Astrocyte (in vitro differentiated cells and primary cell): ENCODE measurements at regions not wholly inside any gene's neighbourhood (a gene's known extent, or its start where the extent isn't known, plus 50 kb on each side); places are given as distances from the start of the nearest gene placed in this dataset.

Experiments
- CTCF ChIP-seq: IDR thresholded peaks from 2 replicates; pipeline ENCODE4 v1.5.1; 2011; ENCODE audit warnings: low read depth, mild to moderate bottlenecking, inconsistent platforms, low read length, moderate library complexity; ENCODE audit not compliant: insufficient read depth
- EZH2 ChIP-seq: IDR thresholded peaks from 2 replicates; pipeline ENCODE4 v1.6.1; 2012; ENCODE audit warnings: mild to moderate bottlenecking, low read length, inconsistent platforms; ENCODE audit not compliant: insufficient read depth

DNA sequence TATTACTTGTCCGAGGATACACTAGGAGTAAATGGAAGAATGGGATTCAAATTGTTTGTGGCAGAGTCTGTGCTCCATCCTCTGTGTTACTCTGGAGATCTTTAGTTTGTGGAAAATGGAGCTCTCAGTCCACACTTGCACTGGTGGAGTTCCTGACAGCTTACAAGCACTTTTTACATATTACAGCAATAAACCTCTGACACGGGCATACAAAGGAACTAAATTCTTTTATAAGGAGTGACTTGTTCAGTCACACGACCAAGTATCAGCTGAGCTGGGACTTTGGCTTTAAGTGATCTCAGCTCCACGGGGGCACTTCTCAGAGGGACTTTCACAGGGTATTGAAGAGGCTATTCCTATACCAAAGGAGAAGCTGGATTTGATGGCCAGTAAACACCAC lies 417.5 kb downstream of the LRIG3 start:
- TF ChIP-seq CTCF (no peak), EZH2 (no peak)
